ENCODE measurements at regions not wholly inside any gene's neighbourhood (a gene's known extent, or its start where the extent isn't known, plus 50 kb on each side); places are given as distances from the start of the nearest gene placed in this dataset.

DNA sequence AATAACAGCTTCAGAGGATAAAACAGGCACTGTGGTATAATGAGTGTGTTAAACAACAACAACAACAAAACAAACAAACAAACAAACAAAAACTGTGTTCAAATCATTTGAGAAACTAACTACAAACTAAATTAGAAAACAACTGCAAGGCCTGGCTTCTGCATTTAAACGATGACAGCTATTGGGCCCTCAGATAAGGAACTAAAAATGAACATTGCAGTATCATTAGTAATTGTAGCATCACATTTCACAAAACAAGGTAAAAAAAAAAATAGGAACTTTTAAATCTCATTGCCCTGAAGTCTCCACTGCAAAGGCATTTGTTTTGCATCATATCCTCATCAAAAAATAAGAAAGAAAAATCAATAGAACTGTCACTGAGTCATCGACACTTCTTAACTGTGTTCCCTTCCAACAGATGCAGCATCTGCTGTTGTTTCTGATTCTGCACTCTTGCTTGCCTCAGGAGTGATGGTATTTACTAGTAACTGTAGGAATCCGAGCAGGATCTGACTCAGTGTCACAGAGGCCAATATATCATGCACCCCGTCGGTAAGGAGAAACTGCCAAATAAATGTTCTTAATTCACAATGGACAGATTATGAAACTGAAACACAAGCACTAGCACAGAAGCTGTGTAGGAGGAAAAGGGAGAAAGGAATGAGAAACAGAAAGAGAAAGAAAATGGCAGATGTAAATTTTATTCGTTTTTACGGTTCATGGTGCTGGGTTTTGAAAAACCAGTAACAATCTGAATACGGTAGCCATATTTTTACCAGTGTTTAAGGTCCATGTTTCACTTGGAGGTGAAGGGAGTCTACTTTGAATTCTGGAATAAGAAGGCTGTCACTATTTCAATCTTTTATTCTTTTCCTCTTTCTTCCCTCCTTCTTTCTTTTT is 365.7 kb upstream of the EPHA7 start:
- ATAC-seq, result no peak
- Histone ChIP-seq H3K9me3 (no peaks in the 10 kb centered on the region), H3K4me1 (no peaks in the 10 kb centered on the region), H3K27ac (no peak overlapping the region), H3K36me3 (no peaks in the 10 kb centered on the region), H3K27me3 (ENCODE audit: low read depth) (no peaks in the 10 kb centered on the region), H3K4me3 (no peak overlapping the region)
- no peak for DNase-seq
- no peak for TF ChIP-seq CTCF (IDR thresholded peaks at IDR 0.05)
- intact Hi-C loops (cut with DNase I), result no loop called here

DNA sequence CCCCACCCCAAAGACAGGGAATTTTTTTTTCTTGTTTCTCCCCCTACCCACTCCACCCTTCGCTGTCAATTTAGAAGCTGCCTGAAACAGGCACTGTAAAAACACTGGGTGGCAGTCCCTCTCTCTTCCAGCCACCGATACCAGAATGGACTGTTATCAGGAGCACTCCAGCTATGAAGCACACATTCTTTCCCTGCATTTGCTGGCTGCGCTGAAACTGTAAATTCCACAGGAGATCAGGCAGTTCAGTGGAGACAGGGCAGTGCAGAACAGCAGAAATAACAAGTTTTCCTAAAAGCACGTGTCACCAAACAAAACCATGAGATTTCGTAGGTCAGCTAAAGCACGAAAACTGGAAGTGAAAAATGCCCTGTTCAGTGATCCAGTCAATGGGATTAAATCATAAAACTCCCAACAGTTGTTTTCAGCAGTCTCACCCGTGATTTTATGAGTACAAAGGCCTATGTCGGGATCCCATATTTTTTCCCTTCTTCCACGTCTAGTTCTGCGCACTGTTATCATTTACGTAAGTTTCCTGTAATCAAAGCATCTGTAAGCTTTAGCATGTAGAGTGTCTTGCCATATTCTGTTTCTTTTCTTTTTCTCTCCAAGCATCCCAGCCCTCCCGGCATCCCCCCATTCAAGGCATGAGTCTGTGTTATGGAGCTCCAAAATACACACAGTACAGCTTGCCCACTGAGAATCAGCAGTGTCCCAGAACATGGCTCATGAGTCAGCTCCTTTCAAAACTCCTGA is 359.9 kb upstream of the EPHA7 start:
- Histone ChIP-seq H3K36me3 (no peaks in the 10 kb centered on the region), H3K27me3 (ENCODE audit: low read depth) (no peaks in the 10 kb centered on the region), H3K27ac (no peak overlapping the region), H3K9me3 (no peaks in the 10 kb centered on the region), H3K4me1 (no peaks in the 10 kb centered on the region), H3K4me3 (no peak overlapping the region)
- ATAC-seq, result peak; percentile 29 to 39
- no peak for DNase-seq
- intact Hi-C loops (cut with DNase I), result no loop called here
- TF ChIP-seq CTCF (IDR thresholded peaks at IDR 0.05), result no peak

DNA sequence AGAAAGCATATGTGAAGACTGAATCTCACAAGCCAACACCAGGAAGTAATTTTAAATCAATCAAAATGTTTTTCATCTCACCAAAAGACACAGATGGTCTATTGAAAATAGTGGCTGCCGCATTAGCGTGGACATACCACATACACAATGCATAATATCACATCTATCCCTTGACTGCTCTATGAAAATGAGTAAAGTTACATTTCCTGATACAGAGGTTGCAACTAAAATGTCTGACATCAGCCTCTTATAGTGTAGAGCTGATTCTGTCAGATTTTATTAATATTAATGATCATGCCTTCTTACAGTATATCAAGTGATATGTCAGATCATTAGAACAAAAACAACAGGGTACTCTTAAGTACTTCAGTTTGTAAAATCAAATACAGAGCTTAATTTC is 339.8 kb upstream of the EPHA7 start:
- Histone ChIP-seq H3K4me3 (no peak overlapping the region), H3K9me3 (no peaks in the 10 kb centered on the region), H3K27me3 (ENCODE audit: low read depth) (no peaks in the 10 kb centered on the region), H3K27ac (no peak overlapping the region), H3K4me1 (no peaks in the 10 kb centered on the region), H3K36me3 (no peaks in the 10 kb centered on the region)
- no peak for ATAC-seq
- intact Hi-C loops (cut with DNase I), result no loop called here
- DNase-seq, result no peak
- TF ChIP-seq CTCF (IDR thresholded peaks at IDR 0.05), result no peak

GRCh38 chr6:93751969-93752368 is 332.6 kb upstream of the EPHA7 start:
- Histone ChIP-seq H3K27me3 (ENCODE audit: low read depth) (no peaks in the 10 kb centered on the region), H3K36me3 (no peaks in the 10 kb centered on the region), H3K4me3 (no peak overlapping the region), H3K4me1 (no peaks in the 10 kb centered on the region), H3K27ac (no peak overlapping the region), H3K9me3 (no peaks in the 10 kb centered on the region)
- no peak for DNase-seq
- intact Hi-C loops (cut with DNase I), result no loop called here
- TF ChIP-seq CTCF (IDR thresholded peaks at IDR 0.05), result no peak
- no peak for ATAC-seq

DNA sequence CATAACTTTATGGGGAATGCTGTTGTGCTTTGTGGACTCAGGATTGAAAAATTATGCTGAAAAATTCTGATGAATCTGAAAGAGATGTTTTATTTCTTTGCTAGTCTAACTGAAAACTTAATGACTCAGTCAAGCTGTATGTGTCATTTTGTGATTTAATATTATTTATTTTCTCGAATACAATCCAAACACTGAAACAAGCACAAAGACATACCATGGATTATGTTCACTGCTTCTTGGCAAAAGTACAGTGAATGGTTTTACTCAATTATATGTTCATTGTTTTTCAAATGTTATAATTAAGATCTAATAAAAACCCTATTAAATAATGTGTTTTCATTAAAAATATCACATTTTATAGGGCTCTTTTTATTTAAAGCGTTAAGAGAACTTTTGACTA is 330.6 kb upstream of the EPHA7 start:
- intact Hi-C loops (cut with DNase I), result no loop called here
- H3K4me1 ChIP-seq, result no peaks in the 10 kb centered on the region
- DNase-seq, result no peak
- H3K27ac ChIP-seq, result no peak overlapping the region
- TF ChIP-seq CTCF (IDR thresholded peaks at IDR 0.05), result no peak
- no peaks in the 10 kb centered on the region for H3K36me3 ChIP-seq
- no peak overlapping the region for H3K4me3 ChIP-seq
- H3K27me3 ChIP-seq (ENCODE audit: low read depth), result no peaks in the 10 kb centered on the region
- no peak for ATAC-seq
- H3K9me3 ChIP-seq, result no peaks in the 10 kb centered on the region
